Brain microvascular endothelial cell (primary cell): ENCODE measurements at regions not wholly inside any gene's neighbourhood (a gene's known extent, or its start where the extent isn't known, plus 50 kb on each side); places are given as distances from the start of the nearest gene placed in this dataset.

Experiments
- DNase-seq: peaks from one replicate; pipeline ENCODE4 v3.0.0-alpha.2; 2020
- H3K27ac ChIP-seq: fragments of 250-450 bp; sonication (Bioruptor Pico); 2 replicates; pipeline ENCODE4 v1.5.1; 2020; ENCODE audit warnings: mild to moderate bottlenecking, moderate library complexity
- H3K27me3 ChIP-seq: fragments of 250-450 bp; sonication (Bioruptor Pico); replicated peaks from 2 replicates; pipeline ENCODE4 v1.5.1; 2020; ENCODE audit warnings: mild to moderate bottlenecking
- H3K36me3 ChIP-seq: fragments of 250-450 bp; sonication (Bioruptor Pico); replicated peaks from 2 replicates; pipeline ENCODE4 v1.5.1; 2020; ENCODE audit warnings: mild to moderate bottlenecking
- H3K4me3 ChIP-seq: 2 replicates; pipeline ENCODE4 v1.5.1; 2011; ENCODE audit warnings: low read depth, mild to moderate bottlenecking, control low read depth, low read length, moderate library complexity
- in situ Hi-C: cut with HindIII; loops from 2 replicates; pipeline ENCODE4 v1.10.0; 2017; ENCODE audit warnings: low sequenced_read_pairs, low pct_ligation_motif_present
- TF ChIP-seq, protein P1 (sequence below): IDR thresholded peaks from 2 replicates; pipeline ENCODE4 v1.5.1; 2011; ENCODE audit warnings: low read depth, mild to moderate bottlenecking, moderate library complexity, low read length, control low read depth, inconsistent platforms; ENCODE audit errors: missing control alignments

- DNase-seq = no peak
- TF ChIP-seq, protein P1, sequence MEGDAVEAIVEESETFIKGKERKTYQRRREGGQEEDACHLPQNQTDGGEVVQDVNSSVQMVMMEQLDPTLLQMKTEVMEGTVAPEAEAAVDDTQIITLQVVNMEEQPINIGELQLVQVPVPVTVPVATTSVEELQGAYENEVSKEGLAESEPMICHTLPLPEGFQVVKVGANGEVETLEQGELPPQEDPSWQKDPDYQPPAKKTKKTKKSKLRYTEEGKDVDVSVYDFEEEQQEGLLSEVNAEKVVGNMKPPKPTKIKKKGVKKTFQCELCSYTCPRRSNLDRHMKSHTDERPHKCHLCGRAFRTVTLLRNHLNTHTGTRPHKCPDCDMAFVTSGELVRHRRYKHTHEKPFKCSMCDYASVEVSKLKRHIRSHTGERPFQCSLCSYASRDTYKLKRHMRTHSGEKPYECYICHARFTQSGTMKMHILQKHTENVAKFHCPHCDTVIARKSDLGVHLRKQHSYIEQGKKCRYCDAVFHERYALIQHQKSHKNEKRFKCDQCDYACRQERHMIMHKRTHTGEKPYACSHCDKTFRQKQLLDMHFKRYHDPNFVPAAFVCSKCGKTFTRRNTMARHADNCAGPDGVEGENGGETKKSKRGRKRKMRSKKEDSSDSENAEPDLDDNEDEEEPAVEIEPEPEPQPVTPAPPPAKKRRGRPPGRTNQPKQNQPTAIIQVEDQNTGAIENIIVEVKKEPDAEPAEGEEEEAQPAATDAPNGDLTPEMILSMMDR = no peak
- no peak overlapping the region for H3K4me3 ChIP-seq
- H3K27me3 ChIP-seq = no peaks in the 10 kb centered on the region
- in situ Hi-C loops = no loop called here
- no peaks in the 10 kb centered on the region for H3K36me3 ChIP-seq
- no peak overlapping the region for H3K27ac ChIP-seq
Observed at GRCh38 chr2:212938144-212938793, 213.1 kb downstream of the IKZF2 start.

- in situ Hi-C loops = no loop called here
- TF ChIP-seq, protein P1 = no peak
- H3K27ac ChIP-seq = no peak overlapping the region
- no peaks in the 10 kb centered on the region for H3K36me3 ChIP-seq
- H3K4me3 ChIP-seq = no peak overlapping the region
- no peak for DNase-seq
- H3K27me3 ChIP-seq = no peaks in the 10 kb centered on the region
Observed at GRCh38 chr2:212936572-212936971, 214.8 kb downstream of the IKZF2 start.

GRCh38 chr2:212935752-212936151 is 215.7 kb downstream of the IKZF2 start:
- no peak for DNase-seq
- TF ChIP-seq, protein P1 = no peak
- Histone ChIP-seq H3K27ac (no peak overlapping the region), H3K36me3 (no peaks in the 10 kb centered on the region), H3K27me3 (no peaks in the 10 kb centered on the region), H3K4me3 (no peak overlapping the region)
- in situ Hi-C loops = no loop called here

DNA sequence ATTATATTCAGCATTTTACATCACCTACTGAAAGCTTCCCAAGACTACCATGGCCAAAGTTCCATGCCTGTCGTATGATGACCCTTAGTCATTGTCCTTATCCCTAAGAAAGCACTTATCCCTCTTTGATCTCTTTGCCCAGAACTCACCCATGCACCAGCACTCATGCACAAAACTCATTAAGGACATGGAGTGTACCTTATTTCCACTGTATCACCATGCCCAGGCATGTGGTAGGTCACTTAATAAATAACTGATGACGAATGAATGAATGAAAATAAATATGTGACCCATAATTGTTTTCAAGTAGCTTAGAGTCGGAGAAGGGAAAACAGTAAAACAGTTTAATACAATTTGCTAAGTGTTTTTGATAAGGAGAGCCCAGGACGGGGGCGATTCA is 220.1 kb downstream of the IKZF2 start:
- in situ Hi-C loops = no loop called here
- no peak overlapping the region for H3K27ac ChIP-seq
- TF ChIP-seq, protein P1 = no peak
- no peaks in the 10 kb centered on the region for H3K36me3 ChIP-seq
- H3K27me3 ChIP-seq = no peaks in the 10 kb centered on the region
- no peak overlapping the region for H3K4me3 ChIP-seq
- DNase-seq = no peak

DNA sequence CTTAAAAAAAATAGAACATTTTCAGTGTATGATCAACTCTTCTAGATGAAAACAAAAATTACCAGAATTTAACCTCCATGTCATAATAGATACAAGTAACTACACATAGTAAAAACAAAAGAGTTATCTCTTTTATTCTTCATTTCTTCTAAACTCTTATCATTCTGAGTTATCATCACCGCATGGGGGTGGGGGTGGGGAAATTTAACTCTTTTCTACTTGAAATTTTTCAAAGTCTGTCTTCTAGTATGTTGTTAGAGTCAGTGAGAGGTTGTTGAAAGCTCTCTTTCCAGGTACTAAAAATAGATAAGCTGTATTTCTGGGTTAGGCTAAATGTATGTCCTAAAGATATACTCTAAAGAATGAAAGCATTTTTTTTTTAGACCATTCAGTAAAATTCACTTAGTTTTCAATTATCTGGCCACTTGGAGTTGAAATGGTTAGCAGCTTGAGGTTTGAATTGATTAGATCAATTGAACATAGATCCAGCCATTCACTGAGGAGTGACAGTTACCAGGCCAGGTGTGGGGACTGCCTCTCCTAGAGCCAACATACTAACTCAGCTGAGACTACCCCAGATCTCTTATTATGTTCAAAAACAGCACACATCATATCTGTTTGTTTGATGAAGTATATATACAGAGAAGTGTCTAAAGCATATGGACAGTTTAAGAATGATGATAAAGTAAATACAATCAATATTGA is 220.7 kb downstream of the IKZF2 start:
- Histone ChIP-seq H3K27me3 (no peaks in the 10 kb centered on the region), H3K4me3 (no peak overlapping the region), H3K36me3 (no peaks in the 10 kb centered on the region), H3K27ac (no peak overlapping the region)
- TF ChIP-seq, protein P1 = no peak
- in situ Hi-C loops = no loop called here
- no peak for DNase-seq

DNA sequence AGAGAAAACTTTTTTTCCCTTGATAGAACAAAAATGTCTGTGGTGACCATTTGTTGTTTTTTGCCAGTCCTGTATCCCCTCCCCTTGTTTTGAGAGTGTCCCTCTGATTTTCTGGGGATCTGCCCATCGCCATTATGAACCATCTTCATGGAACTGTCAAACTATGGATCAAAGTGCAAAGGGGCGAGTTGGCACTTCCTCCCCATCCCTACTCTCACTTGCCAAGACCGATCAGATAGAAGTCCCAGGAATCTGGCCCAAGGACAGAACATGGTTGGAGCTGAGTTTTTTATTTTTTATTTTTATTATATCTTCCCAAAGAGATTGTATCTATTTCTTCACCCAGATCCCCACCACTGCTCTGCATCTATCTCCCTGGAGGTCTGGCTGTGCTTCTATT is 221.4 kb downstream of the IKZF2 start:
- Histone ChIP-seq H3K36me3 (no peaks in the 10 kb centered on the region), H3K4me3 (no peak overlapping the region), H3K27ac (no peak overlapping the region), H3K27me3 (no peaks in the 10 kb centered on the region)
- DNase-seq = no peak
- in situ Hi-C loops = no loop called here
- TF ChIP-seq, protein P1 = no peak
